Prostate gland (tissue), 2 donors: ENCODE measurements at regions not wholly inside any gene's neighbourhood (a gene's known extent, or its start where the extent isn't known, plus 50 kb on each side); places are given as distances from the start of the nearest gene placed in this dataset.

Source experiments
- CTCF ChIP-seq, 4 experiments: fragments of 200-600 bp in 2 of 4; fragments of 450-650 bp in 2 of 4; sonication (generic) in 2 of 4; IDR thresholded peaks; 1 replicate in 3 of 4; 2 replicates in 1 of 4; pipeline ENCODE4 v1.5.1; 2016 to 2019; ENCODE audit warnings: antibody characterized with exemption in 4 of 4, mild to moderate bottlenecking in 2 of 4, moderate library complexity in 2 of 4
- POLR2A ChIP-seq: fragments of 450-650 bp; IDR thresholded peaks from one replicate; pipeline ENCODE4 v1.6.1; 2016; ENCODE audit warnings: antibody characterized with exemption, mild to moderate bottlenecking
- POLR2AphosphoS5 ChIP-seq: sonication (generic); formaldehyde crosslinking; IDR thresholded peaks from one replicate; pipeline ENCODE4 v1.6.1; 2017; ENCODE audit warnings: antibody characterized with exemption

- TF ChIP-seq CTCF (IDR thresholded peaks at IDR 0.05) (no peak), POLR2A (no peak), POLR2AphosphoS5 (no peak)
Measured at GRCh38 chr2:524442-524841, 152.8 kb downstream of the TMEM18 start.
